PC-9 (cell line): ENCODE measurements at regions not wholly inside any gene's neighbourhood (a gene's known extent, or its start where the extent isn't known, plus 50 kb on each side); places are given as distances from the start of the nearest gene placed in this dataset.

ENCODE experiments used
- CTCF ChIP-seq: fragments of 200-600 bp; sonication (generic); conservative IDR thresholded peaks from 2 replicates; pipeline ENCODE4 v1.6.1; 2017; ENCODE audit warnings: mixed run types, antibody characterized with exemption, mild to moderate bottlenecking, moderate library complexity
- EZH2 ChIP-seq: fragments of 200-600 bp; sonication (generic); IDR thresholded peaks from 2 replicates; pipeline ENCODE4 v1.8.0; 2017; ENCODE audit warnings: antibody characterized with exemption, low read depth

- no peak for TF ChIP-seq EZH2
- no peak for TF ChIP-seq CTCF
These were observed 491.1 kb downstream of the NR4A2 start for GRCh38 chr2:155841442-155841841.
